ENCODE measurements at regions not wholly inside any gene's neighbourhood (a gene's known extent, or its start where the extent isn't known, plus 50 kb on each side); places are given as distances from the start of the nearest gene placed in this dataset.

DNA sequence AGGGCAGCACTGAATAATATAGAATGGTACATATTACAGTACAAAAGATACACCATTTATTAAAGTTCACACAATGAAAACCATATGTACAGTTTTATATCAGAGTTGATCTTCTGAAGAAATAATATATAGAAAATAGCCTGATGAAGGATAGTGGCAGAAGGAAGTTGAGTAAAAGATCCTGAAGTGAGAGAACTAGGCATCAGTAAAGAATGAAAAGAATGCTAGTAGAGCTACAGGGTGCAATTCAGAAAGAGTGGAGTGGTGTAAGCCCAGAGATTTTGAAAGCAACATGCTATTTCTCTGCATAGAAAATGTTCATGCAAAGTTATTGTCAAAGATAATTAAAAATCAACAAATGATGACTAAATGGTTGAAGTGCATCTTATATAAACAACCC lies 1552.7 kb upstream of the TENM4 start:
- no peak for DNase-seq (ENCODE audit: low spot score)
- H3K27me3 ChIP-seq (ENCODE audit: control insufficient read depth in 4 of 4, insufficient read depth in 4 of 4, low read length in 3 of 4) = no peaks in the 10 kb centered on the region
- H3K36me3 ChIP-seq (ENCODE audit: control insufficient read depth in 4 of 4, insufficient read depth in 3 of 4, low read depth in 1 of 4, low read length in 3 of 4) = no peaks in the 10 kb centered on the region
- H3K27ac ChIP-seq (ENCODE audit: low read depth in 1 of 2, low read length in 2 of 2) = no peak overlapping the region
- no peaks in the 10 kb centered on the region for H3K4me1 ChIP-seq (ENCODE audit: control insufficient read depth in 4 of 4, insufficient read depth in 4 of 4, low read length in 3 of 4)
- TF ChIP-seq TAF1 (conservative IDR thresholded peaks at IDR 0.05) (no peak), HNF4A (conservative IDR thresholded peaks at IDR 0.05) (no peak), GABPA (IDR thresholded peaks at IDR 0.05 in 1 of 2, conservative IDR thresholded peaks at IDR 0.05 in 1 of 2) (no peak), RXRA (IDR thresholded peaks at IDR 0.05) (no peak), HNF4G (IDR thresholded peaks at IDR 0.05) (no peak), ATF3 (IDR thresholded peaks at IDR 0.05) (no peak), EGR1 (IDR thresholded peaks at IDR 0.05; ENCODE audit: low read depth in 2 of 2) (no peak), FOXA2 (IDR thresholded peaks at IDR 0.05) (no peak), NR2F2 (IDR thresholded peaks at IDR 0.05) (no peak), RAD21 (IDR thresholded peaks at IDR 0.05) (no peak), SP1 (IDR thresholded peaks at IDR 0.05) (no peak), FOXA1 (IDR thresholded peaks at IDR 0.05) (no peak), YY1 (IDR thresholded peaks at IDR 0.05) (no peak), MAX (IDR thresholded peaks at IDR 0.05) (no peak)
- TF ChIP-seq, protein P1, sequence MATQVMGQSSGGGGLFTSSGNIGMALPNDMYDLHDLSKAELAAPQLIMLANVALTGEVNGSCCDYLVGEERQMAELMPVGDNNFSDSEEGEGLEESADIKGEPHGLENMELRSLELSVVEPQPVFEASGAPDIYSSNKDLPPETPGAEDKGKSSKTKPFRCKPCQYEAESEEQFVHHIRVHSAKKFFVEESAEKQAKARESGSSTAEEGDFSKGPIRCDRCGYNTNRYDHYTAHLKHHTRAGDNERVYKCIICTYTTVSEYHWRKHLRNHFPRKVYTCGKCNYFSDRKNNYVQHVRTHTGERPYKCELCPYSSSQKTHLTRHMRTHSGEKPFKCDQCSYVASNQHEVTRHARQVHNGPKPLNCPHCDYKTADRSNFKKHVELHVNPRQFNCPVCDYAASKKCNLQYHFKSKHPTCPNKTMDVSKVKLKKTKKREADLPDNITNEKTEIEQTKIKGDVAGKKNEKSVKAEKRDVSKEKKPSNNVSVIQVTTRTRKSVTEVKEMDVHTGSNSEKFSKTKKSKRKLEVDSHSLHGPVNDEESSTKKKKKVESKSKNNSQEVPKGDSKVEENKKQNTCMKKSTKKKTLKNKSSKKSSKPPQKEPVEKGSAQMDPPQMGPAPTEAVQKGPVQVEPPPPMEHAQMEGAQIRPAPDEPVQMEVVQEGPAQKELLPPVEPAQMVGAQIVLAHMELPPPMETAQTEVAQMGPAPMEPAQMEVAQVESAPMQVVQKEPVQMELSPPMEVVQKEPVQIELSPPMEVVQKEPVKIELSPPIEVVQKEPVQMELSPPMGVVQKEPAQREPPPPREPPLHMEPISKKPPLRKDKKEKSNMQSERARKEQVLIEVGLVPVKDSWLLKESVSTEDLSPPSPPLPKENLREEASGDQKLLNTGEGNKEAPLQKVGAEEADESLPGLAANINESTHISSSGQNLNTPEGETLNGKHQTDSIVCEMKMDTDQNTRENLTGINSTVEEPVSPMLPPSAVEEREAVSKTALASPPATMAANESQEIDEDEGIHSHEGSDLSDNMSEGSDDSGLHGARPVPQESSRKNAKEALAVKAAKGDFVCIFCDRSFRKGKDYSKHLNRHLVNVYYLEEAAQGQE (IDR thresholded peaks at IDR 0.05) = no peak
- TF ChIP-seq, protein P2, sequence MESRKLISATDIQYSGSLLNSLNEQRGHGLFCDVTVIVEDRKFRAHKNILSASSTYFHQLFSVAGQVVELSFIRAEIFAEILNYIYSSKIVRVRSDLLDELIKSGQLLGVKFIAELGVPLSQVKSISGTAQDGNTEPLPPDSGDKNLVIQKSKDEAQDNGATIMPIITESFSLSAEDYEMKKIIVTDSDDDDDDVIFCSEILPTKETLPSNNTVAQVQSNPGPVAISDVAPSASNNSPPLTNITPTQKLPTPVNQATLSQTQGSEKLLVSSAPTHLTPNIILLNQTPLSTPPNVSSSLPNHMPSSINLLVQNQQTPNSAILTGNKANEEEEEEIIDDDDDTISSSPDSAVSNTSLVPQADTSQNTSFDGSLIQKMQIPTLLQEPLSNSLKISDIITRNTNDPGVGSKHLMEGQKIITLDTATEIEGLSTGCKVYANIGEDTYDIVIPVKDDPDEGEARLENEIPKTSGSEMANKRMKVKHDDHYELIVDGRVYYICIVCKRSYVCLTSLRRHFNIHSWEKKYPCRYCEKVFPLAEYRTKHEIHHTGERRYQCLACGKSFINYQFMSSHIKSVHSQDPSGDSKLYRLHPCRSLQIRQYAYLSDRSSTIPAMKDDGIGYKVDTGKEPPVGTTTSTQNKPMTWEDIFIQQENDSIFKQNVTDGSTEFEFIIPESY (IDR thresholded peaks at IDR 0.05) = no peak
- TF ChIP-seq, protein P3, sequence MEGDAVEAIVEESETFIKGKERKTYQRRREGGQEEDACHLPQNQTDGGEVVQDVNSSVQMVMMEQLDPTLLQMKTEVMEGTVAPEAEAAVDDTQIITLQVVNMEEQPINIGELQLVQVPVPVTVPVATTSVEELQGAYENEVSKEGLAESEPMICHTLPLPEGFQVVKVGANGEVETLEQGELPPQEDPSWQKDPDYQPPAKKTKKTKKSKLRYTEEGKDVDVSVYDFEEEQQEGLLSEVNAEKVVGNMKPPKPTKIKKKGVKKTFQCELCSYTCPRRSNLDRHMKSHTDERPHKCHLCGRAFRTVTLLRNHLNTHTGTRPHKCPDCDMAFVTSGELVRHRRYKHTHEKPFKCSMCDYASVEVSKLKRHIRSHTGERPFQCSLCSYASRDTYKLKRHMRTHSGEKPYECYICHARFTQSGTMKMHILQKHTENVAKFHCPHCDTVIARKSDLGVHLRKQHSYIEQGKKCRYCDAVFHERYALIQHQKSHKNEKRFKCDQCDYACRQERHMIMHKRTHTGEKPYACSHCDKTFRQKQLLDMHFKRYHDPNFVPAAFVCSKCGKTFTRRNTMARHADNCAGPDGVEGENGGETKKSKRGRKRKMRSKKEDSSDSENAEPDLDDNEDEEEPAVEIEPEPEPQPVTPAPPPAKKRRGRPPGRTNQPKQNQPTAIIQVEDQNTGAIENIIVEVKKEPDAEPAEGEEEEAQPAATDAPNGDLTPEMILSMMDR (IDR thresholded peaks at IDR 0.05; ENCODE audit: low read depth, low read length, missing input control) = no peak
- H3K9me3 ChIP-seq (ENCODE audit: control insufficient read depth in 4 of 4, low read length in 3 of 4) = no peaks in the 10 kb centered on the region
- no peak overlapping the region for H3K9ac ChIP-seq (ENCODE audit: low read depth in 1 of 2, low read length in 2 of 2)
- no peak overlapping the region for H3K4me3 ChIP-seq (ENCODE audit: low read depth in 1 of 3, low read length in 3 of 3)

GRCh38 chr11:80990885-80991284 lies 1550.1 kb upstream of the TENM4 start:
- 98% methylated on average over 2 of the region's 2 CpGs for WGBS
- H3K4me1 ChIP-seq (ENCODE audit: control insufficient read depth in 4 of 4, insufficient read depth in 4 of 4, low read length in 3 of 4) = no peaks in the 10 kb centered on the region
- no peak for TF ChIP-seq MAX (IDR thresholded peaks at IDR 0.05)
- no peak for TF ChIP-seq RXRA (IDR thresholded peaks at IDR 0.05)
- TF ChIP-seq, protein P2 (IDR thresholded peaks at IDR 0.05) = no peak
- TF ChIP-seq ATF3 (IDR thresholded peaks at IDR 0.05) = no peak
- TF ChIP-seq, protein P1 (IDR thresholded peaks at IDR 0.05) = no peak
- TF ChIP-seq TAF1 (conservative IDR thresholded peaks at IDR 0.05) = no peak
- no peak overlapping the region for H3K27ac ChIP-seq (ENCODE audit: low read depth in 1 of 2, low read length in 2 of 2)
- no peaks in the 10 kb centered on the region for H3K9me3 ChIP-seq (ENCODE audit: control insufficient read depth in 4 of 4, low read length in 3 of 4)
- no peak overlapping the region for H3K9ac ChIP-seq (ENCODE audit: low read depth in 1 of 2, low read length in 2 of 2)
- no peaks in the 10 kb centered on the region for H3K27me3 ChIP-seq (ENCODE audit: control insufficient read depth in 4 of 4, insufficient read depth in 4 of 4, low read length in 3 of 4)
- H3K36me3 ChIP-seq (ENCODE audit: control insufficient read depth in 4 of 4, insufficient read depth in 3 of 4, low read depth in 1 of 4, low read length in 3 of 4) = no peaks in the 10 kb centered on the region
- H3K4me3 ChIP-seq (ENCODE audit: low read depth in 1 of 3, low read length in 3 of 3) = no peak overlapping the region
- no peak for DNase-seq (ENCODE audit: low spot score)

Data from liver (tissue), 8 donors.